Testis (tissue), 2 donors: ENCODE measurements at regions not wholly inside any gene's neighbourhood (a gene's known extent, or its start where the extent isn't known, plus 50 kb on each side); places are given as distances from the start of the nearest gene placed in this dataset.

Experiments used
- CTCF ChIP-seq, 3 experiments: fragments of 450-650 bp in 2 of 3; fragments of 200-600 bp in 1 of 3; sonication (generic) in 1 of 3; IDR thresholded peaks; one replicate each; pipeline ENCODE4 v1.5.1; 2016 to 2019; ENCODE audit warnings: antibody characterized with exemption in 3 of 3, mild to moderate bottlenecking in 2 of 3, moderate library complexity in 1 of 3
- POLR2A ChIP-seq: fragments of 450-650 bp; IDR thresholded peaks from one replicate; pipeline ENCODE4 v1.6.1; 2017; ENCODE audit warnings: antibody characterized with exemption, mild to moderate bottlenecking, moderate library complexity

- TF ChIP-seq CTCF (IDR thresholded peaks at IDR 0.05) (no peak), POLR2A (no peak)
Observed at GRCh38 chr20:56865055-56865454, 235.9 kb downstream of the TFAP2C start.
